GM13977 (cell line): ENCODE measurements at regions not wholly inside any gene's neighbourhood (a gene's known extent, or its start where the extent isn't known, plus 50 kb on each side); places are given as distances from the start of the nearest gene placed in this dataset.

Source experiments
- DNase-seq: peaks from one replicate; pipeline ENCODE4 v3.0.0; 2012; ENCODE audit warnings: low spot score
- CTCF ChIP-seq: IDR thresholded peaks from 2 replicates; pipeline ENCODE4 v1.5.1; 2012; ENCODE audit warnings: mild to moderate bottlenecking, control low read depth; ENCODE audit not compliant: insufficient read depth; ENCODE audit errors: extremely low read depth, missing control alignments
- in situ Hi-C: fragments of 300-500 bp; cut with MboI; formaldehyde crosslinking; loops from one replicate; pipeline ENCODE4 v1.12.0; 2022; ENCODE audit warnings: low sequenced_read_pairs, low pct_unique_long_range_greater_than_20kb, mixed read lengths, inconsistent platforms; ENCODE audit not compliant: unreplicated experiment

GRCh38 chr4:19014594-19014993 lies 993.0 kb upstream of the LCORL start:
- in situ Hi-C loops: no loop called here
- DNase-seq: no peak
- no peak for TF ChIP-seq CTCF

GRCh38 chr4:19010761-19011160 lies 989.2 kb upstream of the LCORL start:
- TF ChIP-seq CTCF: no peak
- in situ Hi-C loops: no loop called here
- no peak for DNase-seq

GRCh38 chr4:19009881-19010280 lies 988.3 kb upstream of the LCORL start:
- no peak for DNase-seq
- no peak for TF ChIP-seq CTCF
- in situ Hi-C loops: no loop called here

GRCh38 chr4:19005211-19005610 lies 983.7 kb upstream of the LCORL start:
- in situ Hi-C loops: no loop called here
- no peak for TF ChIP-seq CTCF
- no peak for DNase-seq

- TF ChIP-seq CTCF: no peak
- in situ Hi-C loops: no loop called here
- no peak for DNase-seq
Measured at GRCh38 chr4:19002170-19002569, 980.6 kb upstream of the LCORL start.

GRCh38 chr4:18999595-18999994 lies 978.0 kb upstream of the LCORL start:
- no peak for TF ChIP-seq CTCF
- DNase-seq: no peak
- in situ Hi-C loops: no loop called here

- in situ Hi-C loops: no loop called here
- no peak for TF ChIP-seq CTCF
Measured at GRCh38 chr4:18981234-18981615, 959.7 kb upstream of the LCORL start.

More at GRCh38 chr4:18981234-18981615, 959.7 kb upstream of the LCORL start:
- no peak for DNase-seq
